Colon (tissue), 2 donors: ENCODE measurements at regions not wholly inside any gene's neighbourhood (a gene's known extent, or its start where the extent isn't known, plus 50 kb on each side); places are given as distances from the start of the nearest gene placed in this dataset.
"Not testable (repeated sequence)": the region's sequence is repeated elsewhere in the genome, so short reads cannot be mapped to it uniquely, and the experiment has no call there.

Experiments
- FAIRE-seq: peaks from 2 replicates; lab custom pipeline; 2012; peaks lifted over from hg19 to GRCh38; lab: Jason Lieb, UNC
- donor health status: control.
- donor health status: control.

DNA sequence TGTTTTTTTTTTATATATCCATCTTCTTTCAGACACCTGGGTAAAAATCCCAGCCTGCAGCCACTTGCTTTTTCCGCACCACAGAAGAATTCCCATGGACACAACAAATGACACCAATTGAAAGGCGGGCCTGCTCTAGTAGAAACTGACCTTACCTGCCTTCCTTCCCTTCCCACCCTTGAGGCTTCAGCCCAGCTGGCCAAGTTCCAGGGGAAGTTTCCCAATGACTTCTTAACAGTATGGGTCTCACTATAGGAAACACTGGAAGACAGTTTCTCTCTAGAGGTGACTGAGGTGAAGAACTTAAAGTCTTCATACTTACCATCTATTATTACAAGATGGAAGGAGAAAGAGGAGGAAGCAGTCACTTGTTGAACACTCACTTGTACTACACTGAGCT, 714.2 kb upstream of the NR2F2 start:
- FAIRE-seq, result no peak

DNA sequence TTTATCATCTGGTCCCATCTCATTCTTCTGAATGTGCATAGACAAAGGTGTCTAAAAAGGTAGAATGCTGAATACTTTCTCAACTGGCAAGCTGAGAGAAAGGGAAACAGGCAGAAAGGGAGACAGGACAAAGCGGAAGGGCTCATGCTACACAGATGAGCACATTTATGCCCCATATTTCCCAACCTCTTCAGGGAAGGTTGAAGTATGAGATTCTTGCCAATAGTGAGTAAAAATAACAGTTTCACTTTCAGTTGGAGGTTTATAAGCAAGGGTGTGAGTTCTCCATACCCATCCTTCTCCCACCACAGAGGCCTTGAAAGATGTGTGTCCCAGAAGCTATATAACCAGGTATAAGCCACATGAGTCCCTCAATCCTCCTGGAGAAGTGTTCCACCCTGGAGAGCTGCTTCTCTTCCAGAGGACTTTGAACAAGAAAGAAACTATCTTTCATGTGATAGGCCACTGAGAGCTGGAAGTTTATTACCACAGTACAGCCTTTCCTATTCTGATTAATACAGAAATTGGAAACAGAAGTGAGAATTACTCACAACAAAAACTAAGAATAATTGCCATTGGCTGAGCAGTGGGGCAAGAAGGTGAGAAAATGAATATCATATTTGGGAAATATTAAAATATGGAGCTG, 709.4 kb upstream of the NR2F2 start:
- no peak for FAIRE-seq

DNA sequence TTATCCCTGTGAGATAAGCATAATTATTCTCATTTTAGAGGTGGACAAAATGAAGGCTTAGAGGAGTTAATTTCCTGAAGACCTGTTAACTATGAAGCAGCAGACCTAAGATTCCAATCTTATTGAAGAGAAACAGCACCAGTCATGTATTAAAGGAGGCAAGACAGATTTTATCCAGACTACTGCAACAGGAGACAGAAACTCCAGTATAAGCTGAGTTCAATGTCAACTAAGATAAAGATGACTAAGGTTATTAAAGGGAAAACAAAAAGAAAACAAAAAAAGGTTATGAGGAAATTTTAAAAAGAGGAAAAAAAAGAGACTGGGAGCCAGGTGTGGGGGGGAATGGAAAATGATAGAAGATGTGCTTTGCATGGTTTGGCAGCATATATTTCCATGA, 707.7 kb upstream of the NR2F2 start:
- FAIRE-seq, result no peak

DNA sequence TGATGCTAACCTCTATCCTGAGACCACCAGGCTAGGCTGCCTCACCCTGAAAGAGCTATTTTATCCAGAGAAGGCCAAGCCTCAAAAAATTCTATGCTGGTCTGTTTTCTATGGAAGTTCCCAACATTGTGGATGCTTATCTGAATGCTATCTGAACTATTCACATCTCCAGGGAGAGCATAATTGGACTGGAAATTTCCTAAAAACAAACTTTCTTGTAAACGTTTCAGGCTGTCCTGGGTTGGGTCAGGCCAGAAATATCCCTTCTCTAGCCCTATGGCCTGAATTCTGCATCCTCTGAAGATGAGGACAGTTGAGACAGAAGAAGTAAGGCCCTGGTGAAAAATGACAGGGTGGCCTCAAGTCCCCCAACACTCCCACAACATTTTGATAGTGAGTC, 706.4 kb upstream of the NR2F2 start:
- no peak for FAIRE-seq

DNA sequence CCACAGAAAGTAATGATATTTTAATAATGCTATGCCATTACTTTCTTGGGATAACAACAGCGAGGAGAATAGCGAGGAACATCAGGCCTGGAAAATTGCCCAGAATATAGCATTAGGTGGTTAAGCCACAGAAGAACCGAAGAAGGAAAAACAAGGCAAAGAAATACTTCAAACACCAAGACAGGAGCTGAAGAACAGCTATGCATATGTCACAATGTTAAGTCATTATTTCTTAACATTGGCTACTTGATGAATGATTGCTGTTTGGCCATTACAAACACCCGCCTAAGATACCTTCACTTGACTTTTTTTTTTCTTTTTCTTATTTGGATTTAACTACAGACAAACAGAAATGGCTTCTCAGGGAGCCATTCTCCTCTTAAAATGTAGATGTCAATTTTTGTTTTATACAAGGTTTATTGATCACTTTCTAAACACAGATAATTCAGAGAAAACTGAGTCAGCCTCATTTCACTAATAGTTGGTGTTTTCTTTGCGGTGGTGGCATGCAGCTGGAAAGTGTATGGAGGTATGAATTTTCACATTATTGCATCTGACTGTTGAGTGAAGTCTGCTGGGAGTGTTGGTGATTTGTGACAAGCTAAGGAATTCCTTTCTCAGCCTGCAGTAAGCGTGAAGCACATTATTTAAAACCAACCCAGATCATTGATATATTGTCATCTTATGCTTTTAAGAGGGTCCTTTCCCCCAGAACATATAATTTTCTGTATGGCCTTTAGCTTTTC, 705.7 kb upstream of the NR2F2 start:
- no peak for FAIRE-seq

DNA sequence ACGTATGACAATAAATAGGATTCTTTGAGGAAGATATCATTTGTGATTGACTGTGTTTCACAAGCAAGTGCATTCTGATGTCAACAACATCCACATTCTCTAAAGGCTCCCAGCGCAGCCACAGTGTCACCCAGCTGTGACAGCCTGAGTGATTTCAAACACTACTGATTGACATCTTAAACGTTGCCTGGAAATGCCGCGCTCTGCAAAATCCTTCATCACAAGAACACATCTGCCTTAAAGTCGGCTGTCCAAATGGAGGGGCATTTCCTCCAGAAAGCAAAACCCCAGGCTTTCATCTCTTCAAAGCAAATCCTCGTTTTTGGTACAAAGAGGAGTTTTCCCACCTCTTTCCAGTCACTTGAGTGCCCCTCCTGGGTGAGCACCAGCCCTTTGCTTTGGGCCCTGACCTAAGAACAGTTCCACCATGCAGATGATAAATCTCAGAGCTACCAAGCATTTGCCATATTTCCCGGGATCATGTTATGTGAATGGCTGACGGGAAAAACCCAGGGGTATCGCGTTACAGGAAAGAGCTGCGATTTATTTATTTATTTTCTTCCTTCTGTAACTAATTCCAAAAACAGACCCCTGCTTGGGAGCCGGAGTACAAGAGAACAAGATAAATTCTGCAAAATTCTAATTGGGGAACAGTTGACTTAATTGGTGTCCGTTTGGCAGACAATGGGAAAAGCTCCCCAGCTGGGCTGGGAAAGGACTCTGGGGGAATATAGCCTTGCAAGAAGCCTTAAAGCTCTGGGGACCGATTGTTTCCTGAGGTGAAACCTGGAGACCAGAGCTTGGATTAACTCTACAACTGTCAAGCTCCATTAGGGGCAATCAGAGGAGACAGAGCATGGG, 703.8 kb upstream of the NR2F2 start:
- no peak for FAIRE-seq

DNA sequence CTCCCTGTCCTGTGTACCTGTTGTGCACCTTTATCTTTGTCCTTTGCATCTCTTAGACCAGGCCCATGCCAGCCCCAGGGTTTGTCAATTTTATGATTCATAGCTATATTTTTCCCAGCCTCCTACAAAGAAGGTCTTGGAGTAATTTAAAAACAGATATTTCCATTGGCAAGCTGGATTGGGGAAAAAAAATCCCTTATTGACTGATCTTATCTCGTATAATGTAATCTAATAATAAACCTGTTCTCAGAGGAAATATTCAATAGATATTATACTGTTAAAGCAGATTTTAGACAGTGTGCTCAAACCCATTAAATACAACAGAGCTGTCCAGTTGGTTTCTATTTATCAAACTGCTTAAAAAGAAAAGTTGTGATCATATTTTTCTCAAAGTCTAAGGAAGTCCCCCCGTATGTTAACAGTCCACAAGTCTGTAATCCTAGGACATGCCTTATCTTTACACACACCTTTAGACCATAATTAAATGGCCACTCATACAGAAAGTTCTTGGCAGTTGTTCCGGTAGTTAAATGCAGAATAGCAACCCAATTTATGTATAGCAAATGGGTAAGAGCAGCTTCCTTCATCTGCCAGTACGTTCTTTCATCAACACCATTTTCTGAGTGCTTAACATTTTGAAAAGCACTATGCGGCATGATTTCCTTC, 700.9 kb upstream of the NR2F2 start:
- FAIRE-seq, result no peak

DNA sequence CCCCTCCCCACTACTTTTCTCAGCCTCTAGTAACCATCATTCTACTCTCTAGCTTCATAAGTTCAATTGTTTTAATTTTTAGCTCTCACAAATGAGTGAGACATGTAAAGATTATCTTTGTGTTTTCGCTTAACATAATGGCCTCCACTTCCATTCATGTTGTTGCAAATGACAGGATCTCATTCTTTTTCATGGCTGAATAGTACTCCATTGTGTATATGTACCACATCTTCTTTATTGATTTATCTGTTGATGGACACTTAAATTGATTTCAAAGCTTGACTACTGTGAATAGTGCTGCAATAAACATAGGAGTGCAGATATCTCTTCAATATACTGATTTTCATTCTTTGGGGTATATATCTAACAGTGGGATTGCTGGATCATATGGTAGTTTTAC, 699.8 kb upstream of the NR2F2 start:
- FAIRE-seq, result no peak

DNA sequence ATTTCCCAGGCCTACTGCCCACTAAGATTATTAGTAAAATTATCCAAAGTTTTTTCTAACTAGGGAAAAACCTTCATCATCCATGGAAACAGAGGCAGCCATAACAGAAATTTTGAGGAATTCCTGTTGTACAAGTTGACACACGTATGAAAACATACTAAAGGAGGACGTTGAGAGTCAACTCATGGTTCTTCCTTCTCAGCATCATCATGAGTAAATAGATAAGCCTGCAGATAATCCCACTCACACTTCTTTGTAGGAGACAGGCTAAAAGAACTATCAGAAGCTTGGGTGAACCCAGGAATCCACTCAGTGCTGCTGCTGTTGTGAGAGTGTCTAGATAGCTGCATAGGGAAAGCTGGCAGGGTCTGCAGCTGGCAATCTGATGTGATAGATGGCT, 694.8 kb upstream of the NR2F2 start:
- no peak for FAIRE-seq

DNA sequence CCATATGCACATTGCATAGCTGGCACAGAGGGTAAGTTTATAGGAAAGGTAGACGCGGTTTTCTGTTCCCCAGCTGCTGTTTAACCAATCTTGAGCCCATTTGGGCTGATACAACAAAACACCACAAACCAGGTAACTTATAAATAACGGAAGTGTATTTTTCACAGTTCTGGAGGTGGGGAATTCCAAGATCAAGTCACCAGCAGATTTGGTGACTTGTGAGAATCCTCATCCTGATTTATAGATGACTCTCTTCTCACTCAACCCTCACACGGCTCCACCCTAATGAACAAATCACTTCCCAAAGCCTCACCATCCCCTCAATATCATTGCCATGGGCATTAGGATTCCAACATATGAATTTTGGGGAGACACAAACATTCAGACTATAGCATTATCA, 694.4 kb upstream of the NR2F2 start:
- no peak for FAIRE-seq

DNA sequence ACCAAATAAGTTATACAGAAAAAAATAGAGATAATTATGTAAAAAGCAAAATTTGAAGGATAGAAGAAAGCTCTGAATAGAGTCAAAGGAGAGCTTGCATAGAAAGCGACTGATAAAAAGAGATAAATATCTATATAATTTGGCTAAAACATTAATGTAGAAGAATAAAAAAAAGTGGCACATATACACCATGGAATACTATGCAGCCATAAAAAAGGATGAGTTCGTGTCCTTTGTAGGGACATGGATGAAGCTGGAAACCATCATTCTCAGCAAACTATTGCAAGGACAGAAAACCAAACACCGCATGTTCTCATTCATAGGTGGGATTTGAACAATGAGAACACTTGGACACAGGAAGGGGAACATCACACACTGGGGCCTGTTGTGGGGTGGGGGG, 693.3 kb upstream of the NR2F2 start:
- FAIRE-seq, result not testable (repeated sequence)

DNA sequence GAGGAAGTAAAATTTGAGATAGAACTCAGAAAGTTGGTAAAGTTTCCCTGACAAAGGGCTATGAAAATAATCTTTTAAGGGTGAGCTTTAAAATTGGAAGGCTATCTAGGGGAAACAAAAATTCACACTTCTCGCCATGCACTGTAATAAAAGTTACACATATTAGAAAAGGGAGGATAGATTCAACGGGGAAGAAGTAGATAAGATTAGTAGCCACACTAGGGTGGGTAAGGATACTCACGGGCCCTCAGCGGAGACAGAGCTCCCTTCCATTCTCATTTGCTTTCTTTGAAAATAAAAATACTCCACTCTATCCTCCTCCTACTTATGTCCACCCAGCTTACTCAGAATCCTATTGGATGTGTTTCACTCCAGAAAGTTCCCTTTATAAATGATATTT, 691.3 kb upstream of the NR2F2 start:
- no peak for FAIRE-seq

DNA sequence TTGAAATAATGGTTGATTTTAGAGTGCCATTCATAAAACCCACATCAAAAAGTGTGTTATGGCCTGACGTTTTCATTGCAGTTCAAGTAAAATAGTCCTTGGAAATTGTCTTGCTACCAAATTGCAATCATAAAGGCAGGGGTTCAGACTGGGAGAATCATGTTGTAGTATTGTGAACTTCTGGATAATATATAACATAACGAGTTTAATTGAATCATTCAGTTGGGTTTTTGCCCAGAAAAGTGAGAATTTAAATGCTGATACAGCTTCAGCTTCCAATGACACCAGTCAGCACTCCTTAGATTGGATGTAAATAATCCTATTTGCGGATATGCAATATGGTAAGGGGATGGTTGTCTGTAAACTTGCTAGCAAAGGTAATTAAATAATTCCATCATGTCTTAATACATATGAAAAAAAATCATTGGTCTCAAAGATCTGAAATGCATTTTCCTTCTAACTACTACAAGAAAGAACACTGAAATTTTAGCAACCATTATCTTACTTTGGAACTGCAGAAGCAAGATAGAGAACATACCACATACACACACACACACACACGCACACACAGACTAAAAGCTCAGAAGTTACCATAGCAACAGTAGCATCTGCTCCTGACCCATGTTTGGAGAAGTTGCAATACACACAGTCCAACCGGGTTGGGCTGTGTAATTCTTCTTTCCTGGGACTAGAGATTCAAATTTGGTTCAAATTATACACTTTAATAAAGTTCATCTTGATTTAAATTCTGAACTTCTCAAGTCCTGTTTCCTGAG, 686.2 kb upstream of the NR2F2 start:
- FAIRE-seq, result no peak

DNA sequence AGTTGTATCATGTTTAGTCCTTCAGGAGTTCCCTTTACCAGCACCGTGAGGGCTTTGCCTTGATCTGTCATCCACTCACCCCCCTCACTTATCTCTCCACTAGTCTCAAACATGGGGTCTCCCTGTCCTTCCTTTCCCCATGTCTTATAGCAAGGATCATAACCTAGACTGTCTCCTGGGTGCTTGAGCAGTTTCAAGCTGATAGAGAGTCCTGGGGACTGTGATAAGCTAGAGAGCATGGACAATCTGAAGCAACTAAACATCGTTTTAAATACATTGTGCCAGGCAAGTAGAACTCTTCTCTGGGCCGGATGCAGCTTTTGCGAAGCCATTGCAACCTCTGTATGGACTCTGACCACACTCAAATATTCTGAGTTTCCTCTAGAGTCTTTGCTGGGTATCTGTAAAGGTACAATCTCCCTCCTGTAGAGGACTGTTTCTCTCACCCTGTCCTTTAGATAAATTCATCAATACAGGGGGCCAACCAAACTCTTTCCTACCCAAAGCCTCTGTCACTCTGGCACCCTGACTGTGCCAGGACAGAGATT, 684.6 kb upstream of the NR2F2 start:
- no peak for FAIRE-seq

DNA sequence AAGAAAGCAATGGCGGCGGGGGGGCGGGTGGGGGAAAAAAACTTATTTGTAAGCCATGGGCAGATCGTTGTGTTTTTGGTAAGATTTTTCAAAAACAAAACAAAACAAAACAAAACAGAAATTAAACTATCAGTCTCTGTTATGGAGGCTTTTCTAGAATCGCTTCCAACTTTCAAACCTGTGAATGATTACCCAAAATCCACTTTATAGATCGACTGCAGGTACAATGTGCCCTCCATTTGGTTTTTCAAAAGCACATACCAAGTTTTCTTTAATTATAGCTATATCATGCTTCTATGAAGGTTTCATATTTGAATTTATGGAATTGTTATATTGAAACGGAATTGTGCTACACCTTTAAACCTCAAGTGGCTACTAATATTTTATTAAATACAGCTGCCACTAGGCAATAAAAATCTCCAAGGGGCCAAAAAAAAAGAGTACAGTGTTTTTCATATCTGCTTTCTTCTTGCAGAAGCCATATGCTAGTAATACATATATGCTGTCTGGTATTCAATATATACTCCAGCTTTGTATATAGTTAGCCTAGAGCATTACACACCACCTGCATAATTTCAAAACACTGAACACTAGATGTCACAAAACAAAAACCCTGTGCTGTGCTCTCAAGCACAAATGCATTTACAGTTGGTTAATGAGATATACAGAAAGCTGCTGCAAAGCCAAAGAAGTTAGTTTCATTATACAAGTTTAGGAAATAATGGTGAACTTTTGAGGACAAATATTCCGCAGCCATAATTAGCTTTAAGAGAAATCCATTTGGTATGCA, 683.8 kb upstream of the NR2F2 start:
- no peak for FAIRE-seq

DNA sequence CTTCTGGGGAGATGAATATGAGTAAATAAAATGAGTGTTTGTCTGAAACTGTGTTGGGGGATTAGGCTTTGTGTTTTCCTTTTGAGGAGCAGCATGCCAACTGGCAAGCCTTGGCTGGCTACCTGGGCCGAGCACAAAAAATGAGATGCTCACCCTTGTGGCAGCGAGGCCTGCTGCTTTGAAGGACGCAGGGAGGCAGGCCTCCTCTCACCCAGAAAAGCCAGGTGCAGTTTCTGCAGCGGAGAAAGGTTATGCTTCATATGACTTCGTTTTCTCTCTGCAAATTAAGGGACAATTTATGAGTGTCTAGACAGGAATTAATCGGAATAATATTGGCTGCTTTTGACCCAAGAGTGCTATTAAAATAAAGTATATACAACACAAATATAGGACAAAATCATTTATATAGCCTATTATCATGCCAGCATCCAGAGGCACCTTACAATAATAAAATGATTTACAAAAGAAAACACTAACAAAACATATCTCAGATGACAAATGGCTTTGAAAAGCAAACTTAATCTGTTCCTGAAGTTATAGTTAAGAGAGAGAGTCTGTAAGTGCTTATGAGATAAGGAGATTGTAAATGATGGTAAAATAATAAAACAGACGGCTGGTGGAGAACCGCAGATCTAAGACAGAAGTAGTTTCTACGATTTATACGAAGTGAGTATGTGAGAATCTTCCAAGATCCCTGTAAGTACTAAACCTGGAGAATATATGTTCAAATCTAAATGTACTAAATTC, 682.8 kb upstream of the NR2F2 start:
- no peak for FAIRE-seq

DNA sequence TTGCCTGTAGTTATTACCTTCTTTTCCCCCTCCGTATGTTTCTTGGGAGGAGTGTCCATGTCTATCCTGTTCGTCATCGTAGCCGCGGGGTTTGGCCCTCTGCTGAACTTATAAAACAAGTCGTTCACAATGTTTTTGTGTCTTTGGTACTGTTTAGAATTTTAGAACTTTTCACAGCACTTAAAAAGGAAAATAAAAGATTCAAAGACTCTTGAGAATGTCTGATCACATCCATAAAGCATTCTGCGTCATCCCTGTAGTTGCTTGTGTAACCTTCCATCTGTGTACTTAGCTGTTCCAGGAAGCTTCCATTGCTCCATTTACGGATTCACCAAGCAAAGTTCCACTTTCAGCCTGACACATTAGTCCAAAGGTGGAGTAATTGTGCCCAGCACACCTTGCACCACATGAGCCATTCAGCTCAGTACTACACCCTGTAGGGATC, 677.1 kb upstream of the NR2F2 start:
- FAIRE-seq, result no peak

DNA sequence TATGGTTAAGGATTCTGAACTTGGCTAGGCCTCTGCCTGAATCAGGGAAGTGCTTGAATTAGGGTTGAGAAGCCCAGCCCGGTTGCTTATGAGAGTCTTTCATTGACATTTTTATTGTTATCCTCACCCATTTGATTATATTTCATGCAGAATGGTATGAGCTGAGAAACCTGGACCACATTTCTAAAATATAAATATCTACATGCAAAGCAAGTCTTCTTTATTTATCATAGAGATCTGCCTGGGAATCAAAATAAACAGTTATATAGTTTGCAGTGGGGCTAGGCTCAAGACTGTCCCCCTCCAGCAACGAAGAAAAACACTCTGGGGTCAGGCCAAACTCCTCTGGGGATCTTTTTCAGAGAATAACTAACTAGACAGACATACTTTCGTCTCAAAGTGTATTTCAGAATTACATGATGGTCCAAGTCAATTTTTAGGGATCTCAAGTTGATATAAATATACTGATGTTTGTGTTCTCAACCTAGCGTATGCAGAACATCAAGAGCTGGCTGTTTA, 675.4 kb upstream of the NR2F2 start:
- no peak for FAIRE-seq

DNA sequence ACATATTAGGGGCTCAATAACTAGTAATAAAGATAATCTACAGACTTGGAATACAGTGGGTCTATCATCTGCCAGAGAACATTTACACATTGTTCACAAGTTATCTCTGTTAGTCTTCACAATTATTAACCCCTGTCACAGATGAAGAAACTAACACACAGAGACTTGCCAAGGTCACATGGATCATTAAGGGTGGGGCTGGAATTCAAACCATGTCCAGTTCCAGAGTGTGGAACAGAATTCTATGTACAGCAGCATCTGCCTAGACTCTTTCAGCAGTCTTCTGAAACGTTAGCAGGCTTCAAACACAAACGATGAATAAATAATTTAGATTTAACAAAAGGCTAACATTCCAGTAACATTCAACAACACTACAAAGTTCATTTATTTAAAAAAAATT, 673.9 kb upstream of the NR2F2 start:
- FAIRE-seq, result no peak

DNA sequence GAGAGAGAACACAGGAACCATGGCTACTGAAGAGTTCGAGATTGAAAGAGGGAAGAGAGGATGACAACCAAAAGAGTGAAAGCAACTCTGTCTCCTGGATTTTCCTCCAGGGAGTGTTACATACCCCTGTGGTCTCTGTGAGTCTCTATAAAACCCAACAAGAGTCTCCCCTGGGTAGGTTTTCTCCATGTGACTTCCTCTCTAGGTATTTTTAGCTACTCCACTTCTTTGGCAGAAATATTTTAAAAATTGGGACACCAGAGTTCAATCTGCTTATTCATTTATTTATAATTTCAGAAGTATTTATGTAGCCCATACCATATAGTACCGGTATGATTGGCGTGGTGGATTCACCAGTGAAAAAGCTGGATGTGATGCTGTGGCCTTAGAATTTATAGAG, 671.7 kb upstream of the NR2F2 start:
- no peak for FAIRE-seq
